ENCODE measurements at regions not wholly inside any gene's neighbourhood (a gene's known extent, or its start where the extent isn't known, plus 50 kb on each side); places are given as distances from the start of the nearest gene placed in this dataset.

GRCh38 chr10:57225920-57226319 is 864.9 kb upstream of the ZWINT start:
- TF ChIP-seq CTCF (IDR thresholded peaks at IDR 0.05; ENCODE audit: extremely low read depth, missing control alignments), result no peak
- DNase-seq (ENCODE audit: low spot score), result no peak

- DNase-seq (ENCODE audit: low spot score), result no peak
- TF ChIP-seq CTCF (IDR thresholded peaks at IDR 0.05; ENCODE audit: extremely low read depth, missing control alignments), result no peak
These were observed 863.8 kb upstream of the ZWINT start for GRCh38 chr10:57224811-57225210.

GRCh38 chr10:57222603-57223002 is 861.5 kb upstream of the ZWINT start:
- TF ChIP-seq CTCF (IDR thresholded peaks at IDR 0.05; ENCODE audit: extremely low read depth, missing control alignments), result no peak
- DNase-seq (ENCODE audit: low spot score), result no peak

- DNase-seq (ENCODE audit: low spot score), result no peak
- TF ChIP-seq CTCF (IDR thresholded peaks at IDR 0.05; ENCODE audit: extremely low read depth, missing control alignments), result no peak
These were observed 861.1 kb upstream of the ZWINT start for GRCh38 chr10:57222129-57222528.

- DNase-seq (ENCODE audit: low spot score), result no peak
- no peak for TF ChIP-seq CTCF (IDR thresholded peaks at IDR 0.05; ENCODE audit: extremely low read depth, missing control alignments)
These were observed 860.6 kb upstream of the ZWINT start for GRCh38 chr10:57221674-57222073.

GRCh38 chr10:57218382-57218781 is 857.3 kb upstream of the ZWINT start:
- TF ChIP-seq CTCF (IDR thresholded peaks at IDR 0.05; ENCODE audit: extremely low read depth, missing control alignments), result no peak
- no peak for DNase-seq (ENCODE audit: low spot score)

GRCh38 chr10:57202356-57202755 is 841.3 kb upstream of the ZWINT start:
- no peak for DNase-seq (ENCODE audit: low spot score)
- TF ChIP-seq CTCF (IDR thresholded peaks at IDR 0.05; ENCODE audit: extremely low read depth, missing control alignments), result no peak
